ENCODE measurements at regions not wholly inside any gene's neighbourhood (a gene's known extent, or its start where the extent isn't known, plus 50 kb on each side); places are given as distances from the start of the nearest gene placed in this dataset.

DNA sequence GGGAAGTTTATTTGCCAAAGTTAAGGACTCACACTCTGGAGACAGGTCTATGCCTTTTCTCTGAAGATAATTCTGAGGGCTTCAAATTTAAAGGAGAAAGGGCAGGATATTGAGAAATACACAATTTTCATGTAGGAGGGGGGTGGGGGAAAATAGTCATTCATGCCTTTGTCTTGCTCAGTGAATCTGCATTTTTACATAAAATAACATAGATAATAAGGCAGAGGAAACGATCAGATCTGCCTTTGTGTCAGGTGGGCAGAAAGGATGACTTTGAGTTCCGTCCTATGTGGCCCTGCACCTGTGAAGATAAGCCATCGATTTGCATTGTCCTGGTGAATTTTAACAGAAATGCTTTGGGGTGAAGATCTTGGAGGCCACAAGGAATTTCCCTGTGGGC lies 76.8 kb downstream of the SC5D start:
- TF ChIP-seq, protein P1, sequence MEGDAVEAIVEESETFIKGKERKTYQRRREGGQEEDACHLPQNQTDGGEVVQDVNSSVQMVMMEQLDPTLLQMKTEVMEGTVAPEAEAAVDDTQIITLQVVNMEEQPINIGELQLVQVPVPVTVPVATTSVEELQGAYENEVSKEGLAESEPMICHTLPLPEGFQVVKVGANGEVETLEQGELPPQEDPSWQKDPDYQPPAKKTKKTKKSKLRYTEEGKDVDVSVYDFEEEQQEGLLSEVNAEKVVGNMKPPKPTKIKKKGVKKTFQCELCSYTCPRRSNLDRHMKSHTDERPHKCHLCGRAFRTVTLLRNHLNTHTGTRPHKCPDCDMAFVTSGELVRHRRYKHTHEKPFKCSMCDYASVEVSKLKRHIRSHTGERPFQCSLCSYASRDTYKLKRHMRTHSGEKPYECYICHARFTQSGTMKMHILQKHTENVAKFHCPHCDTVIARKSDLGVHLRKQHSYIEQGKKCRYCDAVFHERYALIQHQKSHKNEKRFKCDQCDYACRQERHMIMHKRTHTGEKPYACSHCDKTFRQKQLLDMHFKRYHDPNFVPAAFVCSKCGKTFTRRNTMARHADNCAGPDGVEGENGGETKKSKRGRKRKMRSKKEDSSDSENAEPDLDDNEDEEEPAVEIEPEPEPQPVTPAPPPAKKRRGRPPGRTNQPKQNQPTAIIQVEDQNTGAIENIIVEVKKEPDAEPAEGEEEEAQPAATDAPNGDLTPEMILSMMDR (conservative IDR thresholded peaks at IDR 0.05 in 1 of 2, IDR thresholded peaks at IDR 0.05 in 1 of 2; ENCODE audit: extremely low read depth in 1 of 2, insufficient read depth in 1 of 2, low read depth in 1 of 2, low read length in 2 of 2): no peak
- TF ChIP-seq EZH2 (IDR thresholded peaks at IDR 0.05; ENCODE audit: borderline replicate concordance, low read length): no peak
